Mucosa of descending colon (tissue), 3 donors: ENCODE measurements at regions not wholly inside any gene's neighbourhood (a gene's known extent, or its start where the extent isn't known, plus 50 kb on each side); places are given as distances from the start of the nearest gene placed in this dataset.

Experiments used
- ATAC-seq: fragments of 200-7000 bp; cut with Tn5 transposase; one replicate; pipeline ENCODE4 v1.9.1; 2020; ENCODE audit warnings: mild to moderate bottlenecking, moderate library complexity
- DNase-seq, 3 donors: peaks; one replicate each; pipeline ENCODE4 v3.0.0-alpha.2; 2020
- H3K36me3 ChIP-seq: fragments of 200-600 bp; one replicate; pipeline ENCODE4 v1.8.0; 2021; ENCODE audit warnings: low read depth, mild to moderate bottlenecking
- H3K4me1 ChIP-seq: fragments of 200-600 bp; one replicate; pipeline ENCODE4 v1.8.0; 2021; ENCODE audit warnings: low read depth, mild to moderate bottlenecking
- H3K4me3 ChIP-seq: fragments of 200-600 bp; one replicate; pipeline ENCODE4 v1.8.0; 2021; ENCODE audit warnings: mild to moderate bottlenecking
- H3K9me3 ChIP-seq: fragments of 200-600 bp; one replicate; pipeline ENCODE4 v1.8.0; 2021; ENCODE audit warnings: mild to moderate bottlenecking
- CTCF ChIP-seq: fragments of 200-600 bp; IDR thresholded peaks from one replicate; pipeline ENCODE4 v1.8.0; 2022; ENCODE audit warnings: antibody characterized with exemption, mild to moderate bottlenecking
- intact Hi-C, 2 donors: fragments of 100-400 bp; cut with DNase I in 1 of 2; cut with micrococcal nuclease in 1 of 2; formaldehyde crosslinking; loops; one replicate each; pipeline versions ENCODE4 v1.11.0 to v1.11.1; 2022; cut with DNase I, micrococcal nuclease
- donor health status: DM: no; HTN: no; CAD: no; lungs with moderate emphysema.
- donor health status: DM: no; HTN: no; CAD: no.
- donor health status: DM: no; HTN: yes; CAD: no.

- H3K4me3 ChIP-seq: no peak overlapping the region
- TF ChIP-seq CTCF: no peak
- DNase-seq (no peak), ATAC-seq (no peak)
- no peaks in the 10 kb centered on the region for H3K9me3 ChIP-seq
- H3K36me3 ChIP-seq: no peaks in the 10 kb centered on the region
- H3K4me1 ChIP-seq: no peaks in the 10 kb centered on the region
- intact Hi-C loops: no loop called here
Observed at GRCh38 chr18:46320928-46321711, 216.9 kb downstream of the HAUS1 start.

- intact Hi-C loops: no loop called here
- ATAC-seq (no peak), DNase-seq (no peak)
- Histone ChIP-seq H3K4me1 (no peaks in the 10 kb centered on the region), H3K9me3 (no peaks in the 10 kb centered on the region), H3K4me3 (no peak overlapping the region), H3K36me3 (no peaks in the 10 kb centered on the region)
- TF ChIP-seq CTCF: no peak
Observed at GRCh38 chr18:46321955-46322354, 217.8 kb downstream of the HAUS1 start.

- Histone ChIP-seq H3K36me3 (no peaks in the 10 kb centered on the region), H3K4me1 (no peaks in the 10 kb centered on the region), H3K9me3 (no peaks in the 10 kb centered on the region), H3K4me3 (no peak overlapping the region)
- TF ChIP-seq CTCF: no peak
- no peak for DNase-seq
- ATAC-seq: no peak
- intact Hi-C loops: no loop called here
Observed at GRCh38 chr18:46322411-46322891, 218.3 kb downstream of the HAUS1 start.

GRCh38 chr18:46322941-46323340, 218.8 kb downstream of the HAUS1 start:
- Histone ChIP-seq H3K4me3 (no peak overlapping the region), H3K36me3 (no peaks in the 10 kb centered on the region), H3K9me3 (no peaks in the 10 kb centered on the region), H3K4me1 (no peaks in the 10 kb centered on the region)
- intact Hi-C loops: no loop called here
- no peak for DNase-seq
- TF ChIP-seq CTCF: no peak
- ATAC-seq: no peak

- Histone ChIP-seq H3K4me3 (no peak overlapping the region), H3K9me3 (no peaks in the 10 kb centered on the region), H3K36me3 (no peaks in the 10 kb centered on the region), H3K4me1 (no peaks in the 10 kb centered on the region)
- no peak for TF ChIP-seq CTCF
- ATAC-seq (peak; percentile 79), DNase-seq (no peak)
- intact Hi-C loops: no loop called here
Observed at GRCh38 chr18:46324087-46324955, 220.1 kb downstream of the HAUS1 start.
